Stimulated activated naive B cell treated with anti-CD40 and anti-IgM and Interleukin-4, amounts not matched to agents 10 μg/mL and 1 μg/mL and 100 μg/mL, for 72 hours (primary cell): ENCODE measurements at regions not wholly inside any gene's neighbourhood (a gene's known extent, or its start where the extent isn't known, plus 50 kb on each side); places are given as distances from the start of the nearest gene placed in this dataset.
"Not testable (repeated sequence)": the region's sequence is repeated elsewhere in the genome, so short reads cannot be mapped to it uniquely, and the experiment has no call there.

Experiments
- ATAC-seq, 2 donors: fragments of 150-1000 bp; cut with Tn5 transposase; replicated peaks; 2 replicates each; pipeline ENCODE4 v1.10.0; 2021; ENCODE audit warnings: moderate library complexity in 1 of 2
- DNase-seq: peaks from one replicate; pipeline ENCODE4 v3.0.0; 2021
- H3K27ac Mint-ChIP-seq: one replicate; pipeline ENCODE4 v1.8.0; 2022; ENCODE audit warnings: mild to moderate bottlenecking, mixed read lengths
- H3K27me3 Mint-ChIP-seq, 2 donors: one replicate each; pipeline ENCODE4 v1.8.0; 2022; ENCODE audit warnings: mixed read lengths in 2 of 2
- H3K36me3 Mint-ChIP-seq, 2 donors: one replicate each; pipeline ENCODE4 v1.8.0; 2022; ENCODE audit warnings: mixed read lengths in 2 of 2, mild to moderate bottlenecking in 1 of 2
- H3K4me1 Mint-ChIP-seq, 2 donors: one replicate each; pipeline ENCODE4 v1.8.0; 2022; ENCODE audit warnings: mixed read lengths in 2 of 2, mild to moderate bottlenecking in 1 of 2
- H3K4me3 Mint-ChIP-seq, 2 donors: one replicate each; pipeline ENCODE4 v1.8.0; 2022; ENCODE audit warnings: mild to moderate bottlenecking in 2 of 2, mixed read lengths in 2 of 2, moderate library complexity in 1 of 2
- H3K9me3 Mint-ChIP-seq, 2 donors: one replicate each; pipeline ENCODE4 v1.8.0; 2022; ENCODE audit warnings: mixed read lengths in 2 of 2, mild to moderate bottlenecking in 1 of 2

DNA sequence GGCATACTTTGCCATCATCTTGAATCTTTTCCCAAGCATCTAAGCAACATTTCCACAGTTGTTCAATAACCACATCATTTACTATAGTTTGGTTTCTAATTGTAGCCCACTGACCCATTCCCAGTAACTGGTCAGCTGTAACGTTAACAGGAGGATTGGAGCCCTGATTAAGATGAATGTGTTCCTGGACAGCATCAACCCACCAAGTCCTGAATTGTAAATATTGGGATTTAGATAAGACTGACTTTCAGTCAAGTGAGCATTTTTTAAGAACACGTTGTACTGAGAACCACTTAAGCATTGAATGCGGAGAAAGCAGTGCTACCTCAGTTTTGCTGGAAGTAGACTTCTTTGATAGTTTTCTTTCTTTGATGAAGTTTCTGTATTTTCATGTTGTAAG is 53.3 kb upstream of the ARL4D start:
- Mint-ChIP-seq H3K9me3 (peaks cover 17 to 19% of the 10 kb centered on the region in 2 donors), H3K4me1 (peaks cover 11 to 15% of the 10 kb centered on the region in 2 donors), H3K36me3 (peaks cover 24 to 27% of the 10 kb centered on the region in 2 donors)
- not testable (repeated sequence) for ATAC-seq, DNase-seq, H3K4me3 Mint-ChIP-seq, H3K27me3 Mint-ChIP-seq, H3K27ac Mint-ChIP-seq

DNA sequence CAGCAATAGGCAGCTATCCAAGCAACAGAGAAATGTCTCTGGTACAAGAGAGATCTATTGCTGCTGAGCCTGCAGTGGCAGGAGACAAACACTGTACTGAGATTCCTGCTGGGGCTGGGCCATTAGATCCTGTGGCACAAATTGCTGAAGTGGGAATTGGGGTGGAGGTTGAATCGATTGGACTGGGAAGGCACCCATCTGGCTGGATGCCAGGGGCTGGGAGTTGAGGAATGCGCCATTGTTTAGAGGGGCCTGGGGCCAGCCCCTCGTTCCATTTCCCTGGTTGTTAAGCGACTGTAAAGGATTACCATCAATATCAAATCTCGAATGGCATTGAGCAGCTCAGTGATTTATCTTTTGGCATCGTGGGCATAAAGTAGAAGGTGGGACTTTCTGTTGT is 54.1 kb upstream of the ARL4D start:
- H3K27me3 Mint-ChIP-seq, result no peaks in the 10 kb centered on the region
- peaks cover 15 to 17% of the 10 kb centered on the region in 2 donors for H3K9me3 Mint-ChIP-seq
- H3K36me3 Mint-ChIP-seq, result peaks cover 22 to 23% of the 10 kb centered on the region in 2 donors
- no peak overlapping the region for H3K4me3 Mint-ChIP-seq
- H3K27ac Mint-ChIP-seq, result no peak overlapping the region
- DNase-seq (no peak), ATAC-seq (no peak)
- H3K4me1 Mint-ChIP-seq, result peaks cover 11 to 15% of the 10 kb centered on the region in 2 donors

DNA sequence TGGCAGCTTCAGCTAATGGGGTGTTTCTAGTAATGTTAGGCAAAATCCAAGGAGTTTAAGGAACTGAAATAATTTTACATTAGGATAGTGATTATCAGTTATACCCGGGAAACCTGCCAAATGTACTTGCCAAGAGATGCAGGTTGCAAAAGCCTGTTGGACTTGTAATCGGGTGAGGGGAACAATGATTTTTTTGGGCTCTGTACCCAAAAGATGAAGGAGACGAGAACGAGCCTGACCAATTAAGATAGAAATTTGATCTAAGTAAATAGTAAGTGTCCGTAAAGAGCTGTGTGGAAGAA is 56.3 kb upstream of the ARL4D start:
- H3K36me3 Mint-ChIP-seq, result peaks cover 11 to 13% of the 10 kb centered on the region in 2 donors
- H3K4me3 Mint-ChIP-seq, result no peak overlapping the region
- DNase-seq (no peak), ATAC-seq (no peak)
- no peaks in the 10 kb centered on the region for H3K27me3 Mint-ChIP-seq
- peaks cover 5 to 8% of the 10 kb centered on the region in 2 donors for H3K9me3 Mint-ChIP-seq
- H3K27ac Mint-ChIP-seq, result peak overlapping the region; percentile 43
- peaks cover 21 to 25% of the 10 kb centered on the region in 2 donors for H3K4me1 Mint-ChIP-seq

DNA sequence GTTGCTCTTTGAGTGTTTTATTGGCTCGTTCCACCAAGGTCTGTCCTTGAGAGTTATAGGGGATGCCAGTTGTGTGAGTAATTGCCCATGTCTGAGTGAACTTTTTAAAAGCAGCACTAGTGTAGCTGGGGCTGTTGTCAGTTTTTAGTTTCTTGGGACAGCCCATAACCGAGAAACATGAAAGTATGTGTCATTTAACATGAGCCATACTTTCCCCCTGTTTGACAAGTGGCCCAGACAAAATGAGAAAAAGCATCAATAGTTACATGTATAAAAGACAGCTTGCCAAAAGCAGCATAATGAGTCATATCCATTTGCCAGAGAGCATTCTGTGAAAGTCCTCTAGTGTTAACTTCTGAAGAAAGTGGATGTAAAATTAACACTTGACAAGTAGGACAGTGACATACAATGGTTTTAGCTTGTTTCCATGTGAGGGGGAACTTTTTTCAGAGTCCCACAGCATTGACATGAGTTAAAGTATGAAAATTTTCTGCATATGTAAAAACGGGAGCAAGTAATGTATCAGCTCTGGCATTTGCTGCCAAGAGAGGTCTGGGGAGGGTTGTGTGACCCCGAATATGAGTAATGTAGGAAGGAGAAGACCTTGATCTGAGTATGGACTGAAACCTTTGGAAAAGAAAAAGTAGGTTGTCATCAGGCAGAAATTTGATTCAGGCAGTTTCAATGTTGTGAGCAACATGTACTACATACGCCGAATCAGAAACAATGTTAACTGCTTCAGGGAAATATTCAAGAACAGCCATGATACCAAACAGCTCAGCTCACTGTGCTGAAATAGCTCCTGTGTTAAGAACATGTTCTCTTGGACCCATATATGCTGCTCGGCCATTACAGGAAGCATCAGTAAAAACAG is 56.8 kb upstream of the ARL4D start:
- Mint-ChIP-seq H3K27ac (peak overlapping the region; percentile 90), H3K27me3 (no peaks in the 10 kb centered on the region), H3K4me3 (peak overlapping the region in 1 of 2 donors; percentile 48), H3K4me1 (peaks cover 21 to 25% of the 10 kb centered on the region in 2 donors), H3K36me3 (peaks cover 5 to 7% of the 10 kb centered on the region in 2 donors), H3K9me3 (peaks cover 0 to 3% of the 10 kb centered on the region in 2 donors)
- DNase-seq (no peak), ATAC-seq (peak; percentile 82 to 94)

GRCh38 chr17:43338886-43339516 is 59.8 kb upstream of the ARL4D start:
- no peaks in the 10 kb centered on the region for H3K9me3 Mint-ChIP-seq
- no peak for DNase-seq
- no peak overlapping the region for H3K4me3 Mint-ChIP-seq
- H3K36me3 Mint-ChIP-seq, result no peaks in the 10 kb centered on the region
- peaks cover 32 to 33% of the 10 kb centered on the region in 2 donors for H3K4me1 Mint-ChIP-seq
- no peaks in the 10 kb centered on the region for H3K27me3 Mint-ChIP-seq
- no peak for ATAC-seq
- H3K27ac Mint-ChIP-seq, result no peak overlapping the region

GRCh38 chr17:43337684-43338428 is 60.9 kb upstream of the ARL4D start:
- H3K36me3 Mint-ChIP-seq, result no peaks in the 10 kb centered on the region
- H3K4me3 Mint-ChIP-seq, result no peak overlapping the region
- no peaks in the 10 kb centered on the region for H3K9me3 Mint-ChIP-seq
- DNase-seq (no peak), ATAC-seq (no peak)
- H3K4me1 Mint-ChIP-seq, result peaks cover 38 to 39% of the 10 kb centered on the region in 2 donors
- H3K27me3 Mint-ChIP-seq, result no peaks in the 10 kb centered on the region
- H3K27ac Mint-ChIP-seq, result peak overlapping the region; percentile 81

GRCh38 chr17:43334738-43335402 is 63.9 kb upstream of the ARL4D start:
- DNase-seq (no peak), ATAC-seq (peak; percentile 27 to 38)
- no peaks in the 10 kb centered on the region for H3K27me3 Mint-ChIP-seq
- H3K36me3 Mint-ChIP-seq, result no peaks in the 10 kb centered on the region
- H3K9me3 Mint-ChIP-seq, result no peaks in the 10 kb centered on the region
- H3K4me3 Mint-ChIP-seq, result peak overlapping the region; percentile 29 to 30
- H3K27ac Mint-ChIP-seq, result peak overlapping the region; percentile 82
- H3K4me1 Mint-ChIP-seq, result peaks cover 26 to 39% of the 10 kb centered on the region in 2 donors

DNA sequence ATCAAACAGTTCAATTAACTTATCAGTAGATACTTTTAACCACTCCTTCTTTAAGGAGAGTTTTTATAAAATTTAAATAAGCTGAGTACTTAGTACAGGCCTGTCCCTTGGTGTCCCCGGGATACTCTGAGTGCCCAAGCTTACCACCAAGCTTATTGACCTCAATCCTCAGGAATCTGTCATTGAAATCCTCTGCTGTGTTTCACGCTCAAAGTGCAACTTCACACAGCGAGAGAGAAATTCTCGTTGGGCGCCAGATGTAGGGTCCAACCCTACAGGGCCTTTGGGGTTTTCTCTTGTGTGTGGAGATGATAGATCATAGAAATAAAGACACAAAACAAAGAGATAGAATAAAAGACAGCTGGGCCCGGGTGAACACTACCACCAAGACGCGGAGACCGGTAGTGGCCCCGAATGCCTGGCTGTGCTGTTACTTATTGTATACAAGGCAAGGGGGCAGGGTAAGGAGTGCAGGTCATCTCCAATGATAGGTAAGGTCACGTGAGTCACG is 65.3 kb upstream of the ARL4D start:
- ATAC-seq, result no peak
- Mint-ChIP-seq H3K9me3 (no peaks in the 10 kb centered on the region), H3K36me3 (no peaks in the 10 kb centered on the region), H3K27me3 (no peaks in the 10 kb centered on the region), H3K4me1 (peaks cover 22 to 35% of the 10 kb centered on the region in 2 donors), H3K4me3 (peak overlapping the region; percentile 46 to 67), H3K27ac (peak overlapping the region; percentile 83)
- no peak for DNase-seq

DNA sequence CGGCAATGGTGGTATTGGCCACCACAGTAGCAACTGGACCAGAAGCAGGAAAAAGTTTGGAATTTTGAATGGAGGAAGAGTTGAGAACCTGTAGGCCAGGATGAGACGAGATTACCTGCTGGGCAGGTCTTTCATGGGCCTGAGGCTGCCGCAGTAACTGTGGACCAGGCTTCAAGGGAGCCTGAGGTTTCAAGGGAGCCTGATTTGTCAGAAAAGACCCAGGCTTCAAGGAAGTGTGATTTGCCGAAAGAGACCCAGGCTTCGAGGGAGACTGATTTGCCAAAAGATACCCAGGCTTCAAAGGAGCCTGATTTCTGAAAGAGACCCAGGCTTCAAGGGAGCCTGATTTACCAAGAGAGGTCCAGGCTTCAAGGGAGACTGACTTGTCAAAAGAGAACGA is 66.6 kb upstream of the ARL4D start:
- H3K36me3 Mint-ChIP-seq, result no peaks in the 10 kb centered on the region
- H3K27ac Mint-ChIP-seq, result no peak overlapping the region
- no peak for DNase-seq
- H3K4me3 Mint-ChIP-seq, result no peak overlapping the region
- ATAC-seq, result no peak
- H3K4me1 Mint-ChIP-seq, result peaks cover 17 to 35% of the 10 kb centered on the region in 2 donors
- H3K27me3 Mint-ChIP-seq, result no peaks in the 10 kb centered on the region
- H3K9me3 Mint-ChIP-seq, result no peaks in the 10 kb centered on the region

DNA sequence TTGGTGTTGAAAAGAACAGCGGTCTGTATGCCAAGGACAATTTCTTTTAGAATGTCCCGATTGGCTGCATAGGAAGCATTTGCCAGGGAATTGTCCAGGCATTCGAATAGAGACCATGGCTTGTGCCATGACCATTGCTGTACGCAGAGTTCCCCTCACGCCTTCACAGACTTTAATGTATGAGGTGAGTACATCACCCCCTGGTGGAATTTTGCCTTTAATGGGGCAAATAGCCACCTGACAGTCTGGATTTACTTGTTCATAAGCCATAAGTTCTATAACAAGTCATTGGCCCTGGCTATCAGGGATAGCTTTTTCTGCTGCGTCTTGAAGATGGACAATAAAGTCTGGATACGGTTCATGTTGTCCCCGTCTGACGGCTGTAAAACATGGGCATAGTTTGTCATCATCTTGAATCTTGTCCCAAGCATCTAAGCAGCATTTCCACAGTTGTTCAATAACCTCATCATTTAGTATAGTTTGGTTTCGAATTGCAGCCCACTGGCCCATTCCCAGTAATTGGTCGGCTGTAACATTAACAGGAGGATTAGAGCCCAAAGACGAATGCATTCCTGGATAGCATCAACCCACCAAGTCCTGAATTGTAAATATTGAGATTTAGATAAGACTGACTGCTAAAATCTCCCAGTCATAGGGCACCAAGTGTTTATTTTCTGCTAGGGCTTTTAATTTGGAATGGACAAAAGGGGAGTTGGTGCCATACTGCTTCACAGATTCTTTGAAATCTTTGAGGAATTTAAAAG is 67.7 kb upstream of the ARL4D start:
- no peak for DNase-seq
- H3K9me3 Mint-ChIP-seq, result no peaks in the 10 kb centered on the region
- no peaks in the 10 kb centered on the region for H3K27me3 Mint-ChIP-seq
- no peak overlapping the region for H3K4me3 Mint-ChIP-seq
- ATAC-seq, result no peak
- H3K4me1 Mint-ChIP-seq, result peaks cover 17 to 41% of the 10 kb centered on the region in 2 donors
- no peaks in the 10 kb centered on the region for H3K36me3 Mint-ChIP-seq
- no peak overlapping the region for H3K27ac Mint-ChIP-seq

DNA sequence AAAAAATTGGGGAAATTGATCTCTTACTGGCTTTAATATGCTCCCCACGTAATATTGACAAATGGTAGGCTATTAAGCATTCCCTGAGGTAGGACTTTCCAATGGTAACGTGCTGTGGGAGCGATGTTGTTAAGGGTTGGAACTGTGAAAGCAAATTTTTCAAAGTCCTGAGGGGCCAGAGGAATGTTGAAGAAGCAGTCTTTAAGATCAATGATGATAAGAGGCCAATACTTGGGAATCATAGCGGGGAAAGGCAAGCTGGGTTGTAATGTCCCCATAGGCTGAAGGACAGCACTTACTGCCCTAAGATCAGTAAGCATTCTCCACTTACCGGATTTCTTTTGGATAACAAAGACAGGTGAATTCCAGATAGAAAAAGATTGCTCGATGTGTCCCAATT is 69.6 kb upstream of the ARL4D start:
- ATAC-seq (no peak), DNase-seq (no peak)
- Mint-ChIP-seq H3K9me3 (no peaks in the 10 kb centered on the region), H3K4me1 (peaks cover 15 to 35% of the 10 kb centered on the region in 2 donors), H3K27ac (no peak overlapping the region), H3K4me3 (no peak overlapping the region), H3K36me3 (no peaks in the 10 kb centered on the region), H3K27me3 (no peaks in the 10 kb centered on the region)

DNA sequence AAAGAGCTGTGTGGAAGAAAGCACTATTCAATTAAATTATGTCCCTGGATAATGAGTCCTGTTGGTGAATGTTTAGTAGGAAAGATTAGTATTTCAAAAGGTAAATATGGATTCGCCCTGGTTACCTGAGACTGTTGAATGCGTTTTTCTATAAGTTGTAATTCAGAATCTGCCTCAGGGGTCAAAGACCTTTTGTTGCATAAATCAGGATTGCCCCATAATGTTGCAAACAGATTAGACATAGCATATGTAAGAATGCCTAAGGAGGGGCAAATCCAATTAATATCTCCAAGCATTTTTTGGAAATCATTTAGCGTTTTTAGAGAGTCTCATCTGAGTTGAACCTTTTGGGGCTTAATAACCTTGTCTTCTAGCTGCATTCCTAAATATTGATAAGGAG is 70.1 kb upstream of the ARL4D start:
- Mint-ChIP-seq H3K27me3 (no peaks in the 10 kb centered on the region), H3K36me3 (no peaks in the 10 kb centered on the region), H3K27ac (no peak overlapping the region), H3K4me3 (no peak overlapping the region), H3K4me1 (peaks cover 13 to 34% of the 10 kb centered on the region in 2 donors), H3K9me3 (no peaks in the 10 kb centered on the region)
- no peak for DNase-seq
- ATAC-seq, result no peak

DNA sequence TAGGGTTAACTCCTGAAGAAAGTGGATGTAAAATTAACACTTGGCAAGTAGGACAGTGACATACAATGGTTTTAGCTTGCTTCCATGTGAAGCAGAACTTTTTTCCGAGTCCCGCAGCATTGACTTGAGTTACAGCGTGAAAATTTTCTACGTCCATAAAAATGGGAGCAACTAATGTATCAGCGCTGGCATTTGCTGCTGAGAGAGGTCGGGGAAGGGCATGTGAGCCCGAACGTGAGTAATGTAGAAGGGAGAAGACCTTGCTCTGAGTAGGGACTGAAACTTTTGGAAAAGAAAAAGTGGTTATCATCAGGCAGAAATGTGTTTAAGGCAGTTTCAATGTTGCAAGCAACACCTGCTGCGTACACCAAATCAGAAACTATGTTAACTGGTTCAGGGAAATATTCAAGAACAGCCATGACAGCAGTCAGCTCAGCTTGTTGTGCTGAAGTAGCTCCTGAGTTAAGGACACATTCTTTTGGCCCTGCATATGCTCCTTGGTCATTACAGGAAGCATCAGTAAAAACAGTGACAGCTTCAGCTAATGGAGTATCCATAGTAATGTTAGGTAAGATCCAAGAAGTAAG is 70.9 kb upstream of the ARL4D start:
- no peak overlapping the region for H3K4me3 Mint-ChIP-seq
- H3K4me1 Mint-ChIP-seq, result peaks cover 11 to 31% of the 10 kb centered on the region in 2 donors
- no peaks in the 10 kb centered on the region for H3K9me3 Mint-ChIP-seq
- DNase-seq (no peak), ATAC-seq (no peak)
- no peaks in the 10 kb centered on the region for H3K36me3 Mint-ChIP-seq
- no peak overlapping the region for H3K27ac Mint-ChIP-seq
- H3K27me3 Mint-ChIP-seq, result no peaks in the 10 kb centered on the region
